CD14-positive monocyte (primary cell): ENCODE measurements at regions not wholly inside any gene's neighbourhood (a gene's known extent, or its start where the extent isn't known, plus 50 kb on each side); places are given as distances from the start of the nearest gene placed in this dataset.

Experiments
- DNase-seq, 3 donors: peaks; one replicate each; pipeline ENCODE4 v3.0.0-alpha.2; 2011 to 2022
- H2AFZ ChIP-seq: 2 replicates; pipeline ENCODE4 v1.6.0; 2012; ENCODE audit warnings: mild to moderate bottlenecking, low read depth, low read length, inconsistent platforms; ENCODE audit not compliant: insufficient read depth, poor library complexity, severe bottlenecking
- H3K27ac ChIP-seq, 2 donors: 1 replicate in 1 of 2; 2 replicates in 1 of 2; pipeline ENCODE4 v1.5.1; 2012 to 2013; ENCODE audit warnings: low read length in 2 of 2, control low read depth in 1 of 2, inconsistent platforms in 1 of 2, low read depth in 1 of 2, mild to moderate bottlenecking in 1 of 2
- H3K27me3 ChIP-seq, 2 donors: one replicate each; pipeline versions ENCODE4 v1.6.0 to v1.6.1; 2011 to 2013; ENCODE audit warnings: low read length in 2 of 2; ENCODE audit not compliant: control insufficient read depth in 2 of 2, insufficient read depth in 2 of 2
- H3K36me3 ChIP-seq, 2 donors: replicated peaks in 1 of 2; 1 replicate in 1 of 2; 2 replicates in 1 of 2; pipeline versions ENCODE4 v1.5.1 to v1.6.1; 2012 to 2013; ENCODE audit warnings: low read length in 2 of 2, control low read depth in 1 of 2, inconsistent platforms in 1 of 2, mild to moderate bottlenecking in 1 of 2; ENCODE audit not compliant: insufficient read depth in 2 of 2, control insufficient read depth in 1 of 2
- H3K4me1 ChIP-seq, 2 donors: 1 replicate in 1 of 2; 2 replicates in 1 of 2; pipeline versions ENCODE4 v1.5.1 to v1.6.1; 2012 to 2013; ENCODE audit warnings: low read length in 2 of 2, control low read depth in 1 of 2, inconsistent platforms in 1 of 2, mild to moderate bottlenecking in 1 of 2, moderate library complexity in 1 of 2; ENCODE audit not compliant: insufficient read depth in 2 of 2, control insufficient read depth in 1 of 2
- H3K4me2 ChIP-seq: replicated peaks from 2 replicates; pipeline ENCODE3; 2012; ENCODE audit warnings: low read length, moderate library complexity, mild to moderate bottlenecking; ENCODE audit not compliant: poor library complexity, severe bottlenecking; ENCODE audit errors: extremely low read depth
- H3K4me3 ChIP-seq, 3 experiments: fragments of 200-600 bp in 1 of 3; sonication (generic) in 1 of 3; replicated peaks in 1 of 3; 1 replicate in 2 of 3; 2 replicates in 1 of 3; pipeline ENCODE4 v1.5.1; 2011 to 2013; ENCODE audit warnings: low read length in 3 of 3, mild to moderate bottlenecking in 3 of 3, control low read depth in 2 of 3, low read depth in 2 of 3, inconsistent platforms in 1 of 3, moderate library complexity in 1 of 3
- H3K79me2 ChIP-seq: 2 replicates; pipeline ENCODE4 v1.6.0; 2012; ENCODE audit warnings: mild to moderate bottlenecking, control low read depth, inconsistent platforms, low read length, moderate library complexity; ENCODE audit not compliant: insufficient read depth
- H3K9ac ChIP-seq: 2 replicates; pipeline ENCODE4 v1.6.0; 2017; ENCODE audit warnings: low read length, mild to moderate bottlenecking; ENCODE audit not compliant: insufficient read depth, poor library complexity, severe bottlenecking
- H3K9me3 ChIP-seq, 2 donors: replicated peaks in 1 of 2; 1 replicate in 1 of 2; 2 replicates in 1 of 2; pipeline versions ENCODE4 v1.5.1 to v1.6.1; 2012 to 2013; ENCODE audit warnings: low read length in 2 of 2, control low read depth in 1 of 2; ENCODE audit not compliant: control insufficient read depth in 1 of 2, insufficient read depth in 1 of 2
- H4K20me1 ChIP-seq: 2 replicates; pipeline ENCODE4 v1.6.0; 2012; ENCODE audit warnings: mild to moderate bottlenecking, low read length, control low read depth, moderate library complexity; ENCODE audit not compliant: insufficient read depth
- H3K27ac Mint-ChIP-seq, 7 donors: one replicate each; pipeline ENCODE4 v1.8.0; 2020; ENCODE audit warnings: mild to moderate bottlenecking in 7 of 7, mixed read lengths in 7 of 7, moderate library complexity in 6 of 7, inconsistent platforms in 2 of 7
- H3K27me3 Mint-ChIP-seq, 3 donors: one replicate each; pipeline ENCODE4 v1.8.0; 2021 to 2022; ENCODE audit warnings: low read depth in 3 of 3, mild to moderate bottlenecking in 3 of 3, mixed read lengths in 3 of 3, moderate library complexity in 3 of 3, inconsistent platforms in 1 of 3
- H3K36me3 Mint-ChIP-seq, 2 donors: one replicate each; pipeline ENCODE4 v1.8.0; 2020; ENCODE audit warnings: mixed read lengths in 2 of 2, inconsistent platforms in 1 of 2, mild to moderate bottlenecking in 1 of 2
- H3K4me1 Mint-ChIP-seq: one replicate; pipeline ENCODE4 v1.8.0; 2020; ENCODE audit warnings: mild to moderate bottlenecking, mixed read lengths
- H3K4me3 Mint-ChIP-seq, 2 donors: one replicate each; pipeline ENCODE4 v1.8.0; 2020; ENCODE audit warnings: mild to moderate bottlenecking in 2 of 2, mixed read lengths in 2 of 2, moderate library complexity in 1 of 2
- H3K9me3 Mint-ChIP-seq, 7 donors: one replicate each; pipeline ENCODE4 v1.8.0; 2020 to 2022; ENCODE audit warnings: mixed read lengths in 7 of 7, mild to moderate bottlenecking in 6 of 7, moderate library complexity in 6 of 7, inconsistent platforms in 2 of 7
- WGBS: methylation state at CpG from one replicate; pipeline ENCODE4 v1.1.5; 2013; ENCODE audit warnings: missing lambda C conversion rate; ENCODE audit not compliant: insufficient coverage; 5-methylcytosine and 5-hydroxymethylcytosine counted together
- intact Hi-C, 2 donors: fragments of 100-400 bp; cut with micrococcal nuclease; formaldehyde crosslinking; loops; one replicate each; pipeline versions ENCODE4 v1.15.0 to v1.15.1; 2023
- TF ChIP-seq, protein P1 (sequence below): fragments of 200-600 bp; IDR thresholded peaks from one replicate; pipeline ENCODE4 v1.8.0; 2022; ENCODE audit warnings: antibody characterized with exemption, mild to moderate bottlenecking

DNA sequence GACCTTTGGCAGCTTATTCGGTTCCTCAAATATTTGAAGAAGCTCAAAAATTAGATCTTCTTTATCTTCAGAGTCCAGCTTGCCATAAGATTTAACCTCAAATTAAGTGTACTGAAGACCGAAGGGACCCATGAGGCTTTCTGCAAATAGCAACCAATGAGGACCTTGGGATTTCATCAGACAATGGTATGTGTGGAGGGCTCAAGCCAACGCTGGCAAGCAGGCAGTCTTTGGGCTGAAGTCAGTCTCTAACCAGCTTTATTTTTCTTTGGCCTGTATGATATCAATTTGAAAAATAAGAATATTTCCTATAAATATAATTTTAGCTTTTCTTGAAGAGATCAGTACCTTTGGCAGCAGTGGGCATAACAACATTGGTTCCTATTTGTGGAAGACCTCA, 692.7 kb downstream of the MCTP2 start:
- Mint-ChIP-seq H3K27ac (no peak overlapping the region), H3K9me3 (peaks cover 0 to 11% (median 3%) of the 10 kb centered on the region in 7 donors), H3K4me1 (no peaks in the 10 kb centered on the region), H3K4me3 (no peak overlapping the region), H3K27me3 (peaks cover 0 to 2% (median 0%) of the 10 kb centered on the region in 3 donors), H3K36me3 (no peaks in the 10 kb centered on the region)
- H3K4me2 ChIP-seq: no peak overlapping the region
- H3K4me3 ChIP-seq: no peak overlapping the region
- no peak overlapping the region for H3K27ac ChIP-seq
- H3K9me3 ChIP-seq: no peaks in the 10 kb centered on the region
- no peak overlapping the region for H2AFZ ChIP-seq
- H3K36me3 ChIP-seq: no peaks in the 10 kb centered on the region
- no peaks in the 10 kb centered on the region for H4K20me1 ChIP-seq
- intact Hi-C loops: no loop called here
- TF ChIP-seq, protein P1, sequence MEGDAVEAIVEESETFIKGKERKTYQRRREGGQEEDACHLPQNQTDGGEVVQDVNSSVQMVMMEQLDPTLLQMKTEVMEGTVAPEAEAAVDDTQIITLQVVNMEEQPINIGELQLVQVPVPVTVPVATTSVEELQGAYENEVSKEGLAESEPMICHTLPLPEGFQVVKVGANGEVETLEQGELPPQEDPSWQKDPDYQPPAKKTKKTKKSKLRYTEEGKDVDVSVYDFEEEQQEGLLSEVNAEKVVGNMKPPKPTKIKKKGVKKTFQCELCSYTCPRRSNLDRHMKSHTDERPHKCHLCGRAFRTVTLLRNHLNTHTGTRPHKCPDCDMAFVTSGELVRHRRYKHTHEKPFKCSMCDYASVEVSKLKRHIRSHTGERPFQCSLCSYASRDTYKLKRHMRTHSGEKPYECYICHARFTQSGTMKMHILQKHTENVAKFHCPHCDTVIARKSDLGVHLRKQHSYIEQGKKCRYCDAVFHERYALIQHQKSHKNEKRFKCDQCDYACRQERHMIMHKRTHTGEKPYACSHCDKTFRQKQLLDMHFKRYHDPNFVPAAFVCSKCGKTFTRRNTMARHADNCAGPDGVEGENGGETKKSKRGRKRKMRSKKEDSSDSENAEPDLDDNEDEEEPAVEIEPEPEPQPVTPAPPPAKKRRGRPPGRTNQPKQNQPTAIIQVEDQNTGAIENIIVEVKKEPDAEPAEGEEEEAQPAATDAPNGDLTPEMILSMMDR: no peak
- WGBS: 100% methylated on average over 1 of the region's 3 CpGs
- H3K4me1 ChIP-seq: no peaks in the 10 kb centered on the region
- no peaks in the 10 kb centered on the region for H3K27me3 ChIP-seq
- H3K9ac ChIP-seq: no peak overlapping the region
- DNase-seq: no peak
- no peaks in the 10 kb centered on the region for H3K79me2 ChIP-seq

DNA sequence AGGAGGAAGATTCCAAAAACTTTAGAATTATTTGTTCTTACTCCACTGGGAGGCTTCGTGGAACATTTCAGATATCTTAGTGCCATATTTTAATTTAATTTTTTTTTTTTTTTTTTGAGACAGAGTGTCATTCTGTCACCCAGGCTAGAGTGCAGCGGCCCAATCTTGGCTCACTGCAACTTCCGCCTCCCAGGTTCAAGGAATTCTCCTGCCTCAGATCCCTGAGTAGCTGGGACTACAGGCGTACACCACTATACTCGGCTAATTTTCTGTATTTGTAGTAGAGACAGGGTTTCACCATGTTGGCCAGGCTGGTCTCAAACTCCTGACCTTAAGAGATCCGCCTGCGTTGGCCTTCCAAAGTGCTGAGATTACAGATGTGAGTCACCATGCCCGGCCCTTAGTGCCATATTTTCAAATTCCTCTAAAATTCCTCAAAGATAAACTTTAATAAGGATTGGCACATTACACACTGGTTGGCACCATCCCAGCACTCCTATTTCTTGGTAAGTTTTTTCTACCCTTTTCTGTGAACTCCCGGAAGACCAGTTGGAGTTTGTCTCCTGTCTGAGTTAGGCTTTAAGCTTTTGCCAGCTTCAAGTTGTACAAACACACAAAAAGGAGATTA, 693.7 kb downstream of the MCTP2 start:
- 100% methylated on average over 3 of the region's 9 CpGs for WGBS
- no peaks in the 10 kb centered on the region for H3K9me3 ChIP-seq
- Mint-ChIP-seq H3K4me3 (no peak overlapping the region), H3K36me3 (no peaks in the 10 kb centered on the region), H3K9me3 (peaks cover 0 to 8% (median 3%) of the 10 kb centered on the region in 7 donors), H3K4me1 (no peaks in the 10 kb centered on the region), H3K27me3 (peaks cover 0 to 2% (median 0%) of the 10 kb centered on the region in 3 donors), H3K27ac (no peak overlapping the region)
- TF ChIP-seq, protein P1: no peak
- no peaks in the 10 kb centered on the region for H3K36me3 ChIP-seq
- DNase-seq: no peak
- H3K4me2 ChIP-seq: no peak overlapping the region
- H3K27me3 ChIP-seq: no peaks in the 10 kb centered on the region
- no peak overlapping the region for H3K9ac ChIP-seq
- no peaks in the 10 kb centered on the region for H3K79me2 ChIP-seq
- H3K4me1 ChIP-seq: no peaks in the 10 kb centered on the region
- no peak overlapping the region for H2AFZ ChIP-seq
- no peak overlapping the region for H3K27ac ChIP-seq
- no peak overlapping the region for H3K4me3 ChIP-seq
- intact Hi-C loops: no loop called here
- H4K20me1 ChIP-seq: no peaks in the 10 kb centered on the region
